Mesothelial cell of epicardium (in vitro differentiated cells): ENCODE measurements at regions not wholly inside any gene's neighbourhood (a gene's known extent, or its start where the extent isn't known, plus 50 kb on each side); places are given as distances from the start of the nearest gene placed in this dataset.
"Not testable (repeated sequence)": the region's sequence is repeated elsewhere in the genome, so short reads cannot be mapped to it uniquely, and the experiment has no call there.

Experiments used
- DNase-seq, 2 experiments: peaks; one replicate each; pipeline ENCODE4 v3.0.0; 2021; ENCODE audit warnings: low spot score in 2 of 2; ENCODE audit not compliant: unreplicated experiment in 2 of 2
- H3K27ac Mint-ChIP-seq: 2 replicates; pipeline ENCODE4 v1.8.0; 2021; ENCODE audit warnings: mixed read lengths
- H3K27me3 Mint-ChIP-seq: 2 replicates; pipeline ENCODE4 v1.8.0; 2021; ENCODE audit warnings: low read depth, mixed read lengths
- H3K36me3 Mint-ChIP-seq: 2 replicates; pipeline ENCODE4 v1.8.0; 2021; ENCODE audit warnings: mixed read lengths
- H3K4me1 Mint-ChIP-seq: 2 replicates; pipeline ENCODE4 v1.8.0; 2021; ENCODE audit warnings: mixed read lengths
- H3K4me3 Mint-ChIP-seq: 2 replicates; pipeline ENCODE4 v1.8.0; 2021; ENCODE audit warnings: mild to moderate bottlenecking, moderate library complexity, mixed read lengths
- H3K9me3 Mint-ChIP-seq: 2 replicates; pipeline ENCODE4 v1.8.0; 2021; ENCODE audit warnings: mixed read lengths
- CTCF ChIP-seq: fragments of 200-600 bp; sonication (generic); IDR thresholded peaks from one replicate; pipeline ENCODE4 v1.5.0; 2021; ENCODE audit warnings: antibody characterized with exemption; ENCODE audit not compliant: unreplicated experiment

DNA sequence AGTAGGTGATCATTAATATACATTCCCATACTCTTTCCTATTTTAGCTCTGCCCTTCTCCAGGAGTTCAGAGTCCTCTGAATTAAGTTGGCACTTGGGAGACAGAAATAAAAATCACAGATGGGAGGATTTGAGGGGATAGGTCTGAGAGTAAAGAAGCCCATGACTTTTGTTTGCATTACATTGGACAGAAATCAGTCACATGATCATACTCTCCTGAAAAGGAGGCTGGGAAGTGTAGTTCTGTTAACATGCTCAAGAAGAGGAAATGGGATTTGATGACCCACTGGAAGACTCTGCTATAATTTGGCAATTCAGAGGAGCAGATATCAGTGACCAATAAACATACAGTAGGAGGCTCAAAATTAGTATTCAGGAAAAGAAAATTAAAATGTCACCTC is 674.9 kb upstream of the C16orf82 start:
- Mint-ChIP-seq H3K4me3 (no peak overlapping the region), H3K27ac (no peak overlapping the region), H3K36me3 (no peaks in the 10 kb centered on the region), H3K9me3 (peaks cover 7% of the 10 kb centered on the region), H3K4me1 (no peaks in the 10 kb centered on the region), H3K27me3 (peaks cover 15% of the 10 kb centered on the region)
- no peak for TF ChIP-seq CTCF
- no peak for DNase-seq

- no peaks in the 10 kb centered on the region for H3K4me1 Mint-ChIP-seq
- no peak for TF ChIP-seq CTCF
- H3K9me3 Mint-ChIP-seq, result peaks cover 7% of the 10 kb centered on the region
- no peak for DNase-seq
- no peaks in the 10 kb centered on the region for H3K36me3 Mint-ChIP-seq
- no peak overlapping the region for H3K27ac Mint-ChIP-seq
- H3K27me3 Mint-ChIP-seq, result peaks cover 20% of the 10 kb centered on the region
- no peak overlapping the region for H3K4me3 Mint-ChIP-seq
Measured at GRCh38 chr16:26394409-26394808, 672.3 kb upstream of the C16orf82 start.

GRCh38 chr16:26395700-26396099 is 671.0 kb upstream of the C16orf82 start:
- no peaks in the 10 kb centered on the region for H3K4me1 Mint-ChIP-seq
- H3K36me3 Mint-ChIP-seq, result no peaks in the 10 kb centered on the region
- H3K4me3 Mint-ChIP-seq, result no peak overlapping the region
- peaks cover 7% of the 10 kb centered on the region for H3K9me3 Mint-ChIP-seq
- TF ChIP-seq CTCF, result no peak
- no peak for DNase-seq
- peaks cover 30% of the 10 kb centered on the region for H3K27me3 Mint-ChIP-seq
- H3K27ac Mint-ChIP-seq, result no peak overlapping the region

- no peak overlapping the region for H3K27ac Mint-ChIP-seq
- no peaks in the 10 kb centered on the region for H3K4me1 Mint-ChIP-seq
- peaks cover 38% of the 10 kb centered on the region for H3K27me3 Mint-ChIP-seq
- no peak for TF ChIP-seq CTCF
- H3K9me3 Mint-ChIP-seq, result peaks cover 7% of the 10 kb centered on the region
- DNase-seq, result no peak
- no peak overlapping the region for H3K4me3 Mint-ChIP-seq
- no peaks in the 10 kb centered on the region for H3K36me3 Mint-ChIP-seq
Measured at GRCh38 chr16:26396511-26397235, 670.1 kb upstream of the C16orf82 start.

DNA sequence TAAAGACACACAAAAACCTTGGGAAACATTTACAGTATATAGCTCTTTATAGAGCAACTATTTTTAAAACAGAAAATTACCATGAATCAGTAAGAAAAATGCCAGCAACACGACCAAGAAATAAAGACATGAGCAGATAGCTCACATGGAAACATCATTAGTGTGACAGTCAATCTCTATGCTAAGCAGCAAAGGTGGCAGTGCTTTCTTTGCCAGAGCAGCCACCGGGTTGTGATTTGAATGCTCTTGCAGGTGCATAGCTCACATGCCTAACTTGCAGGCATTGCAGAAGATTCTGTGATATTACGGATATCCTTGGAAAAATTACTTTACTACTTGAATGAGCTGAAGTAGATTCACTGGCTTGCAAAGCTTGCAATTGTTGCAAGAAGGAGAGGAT is 652.9 kb upstream of the C16orf82 start:
- no peak for TF ChIP-seq CTCF
- Mint-ChIP-seq H3K27ac (no peak overlapping the region), H3K36me3 (peaks cover 1% of the 10 kb centered on the region), H3K4me1 (peaks cover 9% of the 10 kb centered on the region), H3K27me3 (no peaks in the 10 kb centered on the region), H3K4me3 (no peak overlapping the region), H3K9me3 (peaks cover 18% of the 10 kb centered on the region)
- no peak for DNase-seq

GRCh38 chr16:26419458-26419857 is 647.3 kb upstream of the C16orf82 start:
- not testable (repeated sequence) for DNase-seq, H3K4me1 Mint-ChIP-seq, H3K36me3 Mint-ChIP-seq

More at GRCh38 chr16:26419458-26419857, 647.3 kb upstream of the C16orf82 start:
- H3K27ac Mint-ChIP-seq, H3K4me3 Mint-ChIP-seq, H3K27me3 Mint-ChIP-seq: not testable (repeated sequence)
- H3K9me3 Mint-ChIP-seq, result peaks cover 37% of the 10 kb centered on the region
